Heart left ventricle (tissue), 13 donors: ENCODE measurements at regions not wholly inside any gene's neighbourhood (a gene's known extent, or its start where the extent isn't known, plus 50 kb on each side); places are given as distances from the start of the nearest gene placed in this dataset.

Experiments
- POLR2A ChIP-seq, 2 donors: fragments of 450-650 bp; IDR thresholded peaks; one replicate each; pipeline ENCODE4 v1.6.1; 2017; ENCODE audit warnings: antibody characterized with exemption in 2 of 2, mild to moderate bottlenecking in 2 of 2, moderate library complexity in 2 of 2
- TF ChIP-seq, protein P1 (sequence below), 12 donors: fragments of 200-600 bp; sonication (generic) in 4 of 12; IDR thresholded peaks; one replicate each; pipeline versions ENCODE4 v1.5.0 to v1.8.0; 2018 to 2022; ENCODE audit warnings: antibody characterized with exemption in 12 of 12, mild to moderate bottlenecking in 5 of 12
- donor health status: ischemic (EF 13 %, LVEDD 7.1; RV severe dilation, severe dysfunction).
- donor health status: DM: no; HTN: yes; CAD: no.
- donor health status: DM: no; HTN: no; CAD: no.
- donor health status: ischemic (EF 25% LVEDD 6.9; RV normal size, moderate dysfunction).
- donor health status: ischemic (EF 25% LVEDD 5.7; RV mildly dilated, moderate dysfunction).
- donor health status: ischemic (EF 35%, LVEDD 5.7; RV mildly dilated, moderate dysfunction).
- donor health status: nonischemic (EF 11% LVEDD 7.7; RV severe dilation, severe dysfunction).
- donor health status: DM: yes; HTN: yes; CAD: no.
- donor health status: PGD.
- donor health status: ischemic (EF 29% LVEDD 5.4; RV normal size, mild dysfunction).
- donor health status: nonischemic (EF 23%, LVEDD 6.1; RV moderate dilation, normal function).

- TF ChIP-seq, protein P1, sequence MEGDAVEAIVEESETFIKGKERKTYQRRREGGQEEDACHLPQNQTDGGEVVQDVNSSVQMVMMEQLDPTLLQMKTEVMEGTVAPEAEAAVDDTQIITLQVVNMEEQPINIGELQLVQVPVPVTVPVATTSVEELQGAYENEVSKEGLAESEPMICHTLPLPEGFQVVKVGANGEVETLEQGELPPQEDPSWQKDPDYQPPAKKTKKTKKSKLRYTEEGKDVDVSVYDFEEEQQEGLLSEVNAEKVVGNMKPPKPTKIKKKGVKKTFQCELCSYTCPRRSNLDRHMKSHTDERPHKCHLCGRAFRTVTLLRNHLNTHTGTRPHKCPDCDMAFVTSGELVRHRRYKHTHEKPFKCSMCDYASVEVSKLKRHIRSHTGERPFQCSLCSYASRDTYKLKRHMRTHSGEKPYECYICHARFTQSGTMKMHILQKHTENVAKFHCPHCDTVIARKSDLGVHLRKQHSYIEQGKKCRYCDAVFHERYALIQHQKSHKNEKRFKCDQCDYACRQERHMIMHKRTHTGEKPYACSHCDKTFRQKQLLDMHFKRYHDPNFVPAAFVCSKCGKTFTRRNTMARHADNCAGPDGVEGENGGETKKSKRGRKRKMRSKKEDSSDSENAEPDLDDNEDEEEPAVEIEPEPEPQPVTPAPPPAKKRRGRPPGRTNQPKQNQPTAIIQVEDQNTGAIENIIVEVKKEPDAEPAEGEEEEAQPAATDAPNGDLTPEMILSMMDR (IDR thresholded peaks at IDR 0.05) = no peak
- no peak for TF ChIP-seq POLR2A (IDR thresholded peaks at IDR 0.05)
These were observed 66.0 kb upstream of the MEF2C start for GRCh38 chr5:88948746-88949600.
